H4 (cell line): ENCODE measurements at regions not wholly inside any gene's neighbourhood (a gene's known extent, or its start where the extent isn't known, plus 50 kb on each side); places are given as distances from the start of the nearest gene placed in this dataset.
"Not testable (repeated sequence)": the region's sequence is repeated elsewhere in the genome, so short reads cannot be mapped to it uniquely, and the experiment has no call there.

ENCODE experiments used
- DNase-seq: peaks from one replicate; pipeline ENCODE4 v3.0.0-alpha.2; 2015; ENCODE audit warnings: low spot score

- DNase-seq: no peak
Observed at GRCh38 chr1:43042773-43043457, 84.2 kb upstream of the SLC2A1 start.

- no peak for DNase-seq
Observed at GRCh38 chr1:43042127-43042526, 83.5 kb upstream of the SLC2A1 start.

- no peak for DNase-seq
Observed at GRCh38 chr1:43041591-43041990, 82.9 kb upstream of the SLC2A1 start.

- DNase-seq: no peak
Observed at GRCh38 chr1:43039228-43040055, 80.8 kb upstream of the SLC2A1 start.

GRCh38 chr1:43038232-43038935, 79.7 kb upstream of the SLC2A1 start:
- DNase-seq: no peak

GRCh38 chr1:43037466-43037865, 78.8 kb upstream of the SLC2A1 start:
- DNase-seq: no peak

GRCh38 chr1:43036932-43037331, 78.3 kb upstream of the SLC2A1 start:
- DNase-seq: no peak

- DNase-seq: no peak
Observed at GRCh38 chr1:43035821-43036741, 77.4 kb upstream of the SLC2A1 start.

- no peak for DNase-seq
Observed at GRCh38 chr1:43034778-43035177, 76.1 kb upstream of the SLC2A1 start.

GRCh38 chr1:43034195-43034658, 75.6 kb upstream of the SLC2A1 start:
- DNase-seq: no peak

- no peak for DNase-seq
Observed at GRCh38 chr1:43031316-43032203, 72.9 kb upstream of the SLC2A1 start.

GRCh38 chr1:43024905-43025304, 66.2 kb upstream of the SLC2A1 start:
- no peak for DNase-seq

- DNase-seq: peak; percentile 38
Observed at GRCh38 chr1:43021547-43022474, 63.1 kb upstream of the SLC2A1 start.

GRCh38 chr1:43019226-43019625, 60.6 kb upstream of the SLC2A1 start:
- DNase-seq: no peak

- no peak for DNase-seq
Observed at GRCh38 chr1:43018121-43018520, 59.5 kb upstream of the SLC2A1 start.

GRCh38 chr1:43015269-43015668, 56.6 kb upstream of the SLC2A1 start:
- no peak for DNase-seq

GRCh38 chr1:43014579-43014978, 55.9 kb upstream of the SLC2A1 start:
- DNase-seq: not testable (repeated sequence)

- DNase-seq: no peak
Observed at GRCh38 chr1:43011020-43011419, 52.4 kb upstream of the SLC2A1 start.

- no peak for DNase-seq
Observed at GRCh38 chr1:43009274-43009673, 50.6 kb upstream of the SLC2A1 start.
